PC-3 (cell line): ENCODE measurements at regions not wholly inside any gene's neighbourhood (a gene's known extent, or its start where the extent isn't known, plus 50 kb on each side); places are given as distances from the start of the nearest gene placed in this dataset.

ENCODE experiments used
- ATAC-seq: fragments of 200-7000 bp; cut with Tn5 transposase; 2 replicates; pipeline ENCODE4 v1.9.1; 2020; ENCODE audit warnings: mild to moderate bottlenecking, moderate library complexity
- BruUV-seq: library from RNA; stranded (reverse); fragments of 400-500 nt; replicated peaks from 2 replicates; lab custom pipeline; 2021; lab: Mats Ljungman, UMichigan
- CTCF ChIA-PET: fragments of 300-600 bp; sonication (Branson Sonifier 250); formaldehyde crosslinking; loops from one replicate; lab custom pipeline; 2022; ENCODE audit warnings: antibody characterized with exemption; lab: Charles Lee
- POLR2A ChIA-PET: fragments of 300-600 bp; sonication (Branson Sonifier 250); formaldehyde crosslinking; loops from one replicate; lab custom pipeline; 2022; ENCODE audit warnings: antibody characterized with exemption; ENCODE audit not compliant: unreplicated experiment; lab: Charles Lee
- DNase-seq: peaks from one replicate; pipeline ENCODE4 v3.0.0-alpha.2; 2015
- H2AFZ ChIP-seq: fragments of 300-600 bp; sonication (generic); 2 replicates; pipeline ENCODE4 v1.6.0; 2016; ENCODE audit warnings: antibody characterized with exemption, low read length
- H3F3A ChIP-seq: fragments of 300-600 bp; sonication (generic); one replicate; pipeline ENCODE4 v1.6.0; 2017; ENCODE audit warnings: antibody characterized with exemption, low read length, control low read depth, mild to moderate bottlenecking; ENCODE audit not compliant: unreplicated experiment
- H3K27ac ChIP-seq: fragments of 300-600 bp; sonication (generic); 2 replicates; pipeline ENCODE4 v1.5.1; 2016; ENCODE audit warnings: mild to moderate bottlenecking, low read length
- H3K27me3 ChIP-seq: fragments of 300-600 bp; sonication (generic); 2 replicates; pipeline ENCODE4 v1.6.1; 2016; ENCODE audit warnings: low read length, mixed read lengths
- H3K36me3 ChIP-seq: fragments of 300-600 bp; sonication (generic); 2 replicates; pipeline ENCODE4 v1.6.1; 2016; ENCODE audit warnings: low read depth, mixed run types, low read length, mixed read lengths
- H3K4me1 ChIP-seq: fragments of 300-600 bp; sonication (generic); 2 replicates; pipeline ENCODE4 v1.5.1; 2016; ENCODE audit warnings: low read length; ENCODE audit not compliant: insufficient read depth
- H3K4me2 ChIP-seq: fragments of 300-600 bp; sonication (generic); 2 replicates; pipeline ENCODE4 v1.6.0; 2016; ENCODE audit warnings: low read length
- H3K4me3 ChIP-seq: fragments of 300-600 bp; sonication (generic); 2 replicates; pipeline ENCODE4 v1.5.1; 2016; ENCODE audit warnings: mild to moderate bottlenecking, low read length, mixed read lengths
- H3K79me2 ChIP-seq: fragments of 300-600 bp; sonication (generic); 2 replicates; pipeline ENCODE4 v1.6.1; 2017; ENCODE audit warnings: low read length, mixed read lengths
- H3K9ac ChIP-seq: fragments of 300-600 bp; sonication (generic); 2 replicates; pipeline ENCODE4 v1.6.0; 2016; ENCODE audit warnings: mild to moderate bottlenecking, low read length
- H3K9me2 ChIP-seq: fragments of 300-600 bp; sonication (generic); replicated peaks from 2 replicates; pipeline ENCODE4 v1.6.1; 2016; ENCODE audit warnings: mixed run types, low read length, mixed read lengths
- H3K9me3 ChIP-seq: fragments of 300-600 bp; sonication (generic); 2 replicates; pipeline ENCODE4 v1.6.1; 2016; ENCODE audit warnings: low read length, mixed read lengths
- H4K20me1 ChIP-seq: fragments of 300-600 bp; sonication (generic); 2 replicates; pipeline ENCODE4 v1.6.1; 2016; ENCODE audit warnings: low read length, mixed read lengths
- EZH2 ChIP-seq: fragments of 300-600 bp; sonication (generic); IDR thresholded peaks from one replicate; pipeline ENCODE4 v1.6.1; 2017; ENCODE audit warnings: antibody characterized with exemption, mild to moderate bottlenecking, low read length; ENCODE audit not compliant: unreplicated experiment
- EZH2phosphoT487 ChIP-seq: fragments of 300-600 bp; sonication (generic); IDR thresholded peaks from 2 replicates; pipeline ENCODE4 v1.6.1; 2018; ENCODE audit warnings: mild to moderate bottlenecking, antibody characterized with exemption, low read length, borderline replicate concordance
- intact Hi-C: fragments of 100-400 bp; cut with micrococcal nuclease; formaldehyde crosslinking; loops from 2 replicates; pipeline ENCODE4 v1.9.0; 2023
- TF ChIP-seq, protein P1 (sequence below): fragments of 300-600 bp; sonication (generic); conservative IDR thresholded peaks from 2 replicates; pipeline ENCODE4 v1.5.1; 2017; ENCODE audit warnings: antibody characterized with exemption, low read depth, mild to moderate bottlenecking, low read length

DNA sequence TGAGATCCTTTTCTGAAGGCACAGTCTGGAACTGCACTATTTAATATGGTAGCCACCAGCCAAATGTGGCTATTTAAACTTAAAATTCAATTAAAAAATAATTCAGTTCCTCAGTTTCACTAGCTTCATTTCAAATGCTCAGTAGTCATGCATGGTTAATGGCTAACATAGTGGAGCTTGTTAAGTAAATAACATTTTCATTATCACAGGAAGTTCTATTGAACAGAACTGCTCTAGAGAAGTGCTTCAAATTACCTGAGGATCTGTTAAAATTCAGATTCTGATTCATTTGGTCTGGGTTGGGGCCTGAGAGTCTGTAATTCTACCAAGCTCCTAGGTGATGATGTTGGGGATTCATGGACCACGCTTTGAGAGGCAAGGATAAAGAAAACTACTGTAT is 109.6 kb upstream of the THRB start:
- BruUV-seq: no TSS peak
- POLR2A ChIA-PET: no interaction called here
- TF ChIP-seq, protein P1, sequence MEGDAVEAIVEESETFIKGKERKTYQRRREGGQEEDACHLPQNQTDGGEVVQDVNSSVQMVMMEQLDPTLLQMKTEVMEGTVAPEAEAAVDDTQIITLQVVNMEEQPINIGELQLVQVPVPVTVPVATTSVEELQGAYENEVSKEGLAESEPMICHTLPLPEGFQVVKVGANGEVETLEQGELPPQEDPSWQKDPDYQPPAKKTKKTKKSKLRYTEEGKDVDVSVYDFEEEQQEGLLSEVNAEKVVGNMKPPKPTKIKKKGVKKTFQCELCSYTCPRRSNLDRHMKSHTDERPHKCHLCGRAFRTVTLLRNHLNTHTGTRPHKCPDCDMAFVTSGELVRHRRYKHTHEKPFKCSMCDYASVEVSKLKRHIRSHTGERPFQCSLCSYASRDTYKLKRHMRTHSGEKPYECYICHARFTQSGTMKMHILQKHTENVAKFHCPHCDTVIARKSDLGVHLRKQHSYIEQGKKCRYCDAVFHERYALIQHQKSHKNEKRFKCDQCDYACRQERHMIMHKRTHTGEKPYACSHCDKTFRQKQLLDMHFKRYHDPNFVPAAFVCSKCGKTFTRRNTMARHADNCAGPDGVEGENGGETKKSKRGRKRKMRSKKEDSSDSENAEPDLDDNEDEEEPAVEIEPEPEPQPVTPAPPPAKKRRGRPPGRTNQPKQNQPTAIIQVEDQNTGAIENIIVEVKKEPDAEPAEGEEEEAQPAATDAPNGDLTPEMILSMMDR: no peak
- no peak for TF ChIP-seq EZH2
- TF ChIP-seq EZH2phosphoT487: no peak
- DNase-seq (no peak), ATAC-seq (no peak)
- intact Hi-C loops: no loop called here
- no peak overlapping the region for H2AFZ ChIP-seq
- H3K9me2 ChIP-seq: no peaks in the 10 kb centered on the region
- no peaks in the 10 kb centered on the region for H3K79me2 ChIP-seq
- H3K9ac ChIP-seq: no peak overlapping the region
- H3K4me3 ChIP-seq: no peak overlapping the region
- H3K27me3 ChIP-seq: no peaks in the 10 kb centered on the region
- no peaks in the 10 kb centered on the region for H3K36me3 ChIP-seq
- no peaks in the 10 kb centered on the region for H4K20me1 ChIP-seq
- H3K9me3 ChIP-seq: no peaks in the 10 kb centered on the region
- CTCF ChIA-PET: no interaction called here
- H3K4me2 ChIP-seq: no peak overlapping the region
- H3K27ac ChIP-seq: no peak overlapping the region
- H3K4me1 ChIP-seq: peaks cover 4% of the 10 kb centered on the region
- no peaks in the 10 kb centered on the region for H3F3A ChIP-seq

GRCh38 chr3:24605511-24606028 is 110.9 kb upstream of the THRB start:
- DNase-seq: no peak
- H3K4me2 ChIP-seq: no peak overlapping the region
- no peak overlapping the region for H2AFZ ChIP-seq
- no peak overlapping the region for H3K4me3 ChIP-seq
- no peaks in the 10 kb centered on the region for H3K9me3 ChIP-seq
- H3K27me3 ChIP-seq: no peaks in the 10 kb centered on the region
- H3K36me3 ChIP-seq: no peaks in the 10 kb centered on the region
- H3K79me2 ChIP-seq: no peaks in the 10 kb centered on the region
- H3K9ac ChIP-seq: no peak overlapping the region
- intact Hi-C loops: no loop called here
- no peaks in the 10 kb centered on the region for H3K4me1 ChIP-seq
- CTCF ChIA-PET: no interaction called here
- POLR2A ChIA-PET: no interaction called here
- no peak overlapping the region for H3K27ac ChIP-seq
- H3F3A ChIP-seq: no peaks in the 10 kb centered on the region
- ATAC-seq: no peak
- H4K20me1 ChIP-seq: no peaks in the 10 kb centered on the region
- BruUV-seq: no TSS peak
- TF ChIP-seq EZH2phosphoT487: no peak
- no peaks in the 10 kb centered on the region for H3K9me2 ChIP-seq

- CTCF ChIA-PET: no interaction called here
- Histone ChIP-seq H3K9me3 (no peaks in the 10 kb centered on the region), H3K4me3 (no peak overlapping the region), H2AFZ (no peak overlapping the region), H3K27me3 (no peaks in the 10 kb centered on the region), H3K27ac (no peak overlapping the region), H3K4me1 (no peaks in the 10 kb centered on the region), H4K20me1 (no peaks in the 10 kb centered on the region), H3F3A (no peaks in the 10 kb centered on the region), H3K4me2 (no peak overlapping the region), H3K79me2 (no peaks in the 10 kb centered on the region), H3K9ac (no peak overlapping the region), H3K9me2 (no peaks in the 10 kb centered on the region), H3K36me3 (no peaks in the 10 kb centered on the region)
- peak; percentile 28 for DNase-seq
- TF ChIP-seq, protein P1: peak; percentile 34; the same call in 1 of the 2 replicates
- no peak for TF ChIP-seq EZH2
- TF ChIP-seq EZH2phosphoT487: no peak
- intact Hi-C loops: no loop called here
- POLR2A ChIA-PET: no interaction called here
- peak; percentile 51 for ATAC-seq
- BruUV-seq: no TSS peak
These were observed 112.6 kb upstream of the THRB start for GRCh38 chr3:24607281-24607680.
